ENCODE measurements at regions not wholly inside any gene's neighbourhood (a gene's known extent, or its start where the extent isn't known, plus 50 kb on each side); places are given as distances from the start of the nearest gene placed in this dataset.

DNA sequence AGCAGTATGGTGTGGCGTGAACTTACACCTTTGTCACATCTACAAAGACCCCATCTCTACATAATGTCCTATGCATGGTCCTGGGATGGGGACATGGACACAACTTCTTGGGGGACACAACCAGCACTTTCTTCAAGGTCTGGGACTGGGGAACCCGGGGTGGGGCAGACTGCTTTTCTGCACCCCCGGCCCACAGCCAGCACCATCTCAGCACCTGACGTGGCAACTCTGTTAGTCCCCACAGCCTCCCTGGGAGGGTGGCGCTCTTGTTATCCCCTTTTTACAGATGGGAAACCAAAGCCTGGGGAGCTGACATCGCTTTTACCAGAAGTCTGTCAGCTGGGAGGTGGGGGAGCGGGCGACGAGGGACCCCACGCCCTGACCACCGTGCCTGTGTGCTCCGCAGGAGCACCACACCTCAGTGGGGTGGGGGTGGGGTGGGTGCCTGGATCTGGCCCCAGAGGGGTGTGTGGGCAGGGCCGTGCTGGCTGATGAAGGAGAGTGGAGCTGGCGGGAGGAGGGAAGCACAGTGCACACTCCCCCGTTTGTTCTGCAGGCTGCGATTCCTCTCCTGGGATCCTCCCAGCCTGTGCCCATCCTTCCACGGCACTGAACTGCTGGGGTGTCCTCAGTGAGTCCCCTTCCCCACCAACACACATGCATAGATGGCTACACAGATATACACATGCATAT is 115.4 kb upstream of the GSE1 start:
- Histone ChIP-seq H3K27ac (no peak overlapping the region), H3K4me1 (peaks cover 2% of the 10 kb centered on the region), H3K9me3 (no peaks in the 10 kb centered on the region), H3K27me3 (no peaks in the 10 kb centered on the region), H3K4me3 (no peak overlapping the region), H3K36me3 (no peaks in the 10 kb centered on the region)
- TF ChIP-seq, protein P1, sequence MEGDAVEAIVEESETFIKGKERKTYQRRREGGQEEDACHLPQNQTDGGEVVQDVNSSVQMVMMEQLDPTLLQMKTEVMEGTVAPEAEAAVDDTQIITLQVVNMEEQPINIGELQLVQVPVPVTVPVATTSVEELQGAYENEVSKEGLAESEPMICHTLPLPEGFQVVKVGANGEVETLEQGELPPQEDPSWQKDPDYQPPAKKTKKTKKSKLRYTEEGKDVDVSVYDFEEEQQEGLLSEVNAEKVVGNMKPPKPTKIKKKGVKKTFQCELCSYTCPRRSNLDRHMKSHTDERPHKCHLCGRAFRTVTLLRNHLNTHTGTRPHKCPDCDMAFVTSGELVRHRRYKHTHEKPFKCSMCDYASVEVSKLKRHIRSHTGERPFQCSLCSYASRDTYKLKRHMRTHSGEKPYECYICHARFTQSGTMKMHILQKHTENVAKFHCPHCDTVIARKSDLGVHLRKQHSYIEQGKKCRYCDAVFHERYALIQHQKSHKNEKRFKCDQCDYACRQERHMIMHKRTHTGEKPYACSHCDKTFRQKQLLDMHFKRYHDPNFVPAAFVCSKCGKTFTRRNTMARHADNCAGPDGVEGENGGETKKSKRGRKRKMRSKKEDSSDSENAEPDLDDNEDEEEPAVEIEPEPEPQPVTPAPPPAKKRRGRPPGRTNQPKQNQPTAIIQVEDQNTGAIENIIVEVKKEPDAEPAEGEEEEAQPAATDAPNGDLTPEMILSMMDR (IDR thresholded peaks at IDR 0.05): no peak
- TF ChIP-seq POLR2A (IDR thresholded peaks at IDR 0.05) (no peak), POLR2AphosphoS5 (IDR thresholded peaks at IDR 0.05; ENCODE audit: insufficient read depth in 1 of 2, low read depth in 1 of 2) (no peak)
- intact Hi-C loops (cut with DNase I): no loop called here
- no peak for DNase-seq (ENCODE audit: extremely low spot score in 2 of 2)

DNA sequence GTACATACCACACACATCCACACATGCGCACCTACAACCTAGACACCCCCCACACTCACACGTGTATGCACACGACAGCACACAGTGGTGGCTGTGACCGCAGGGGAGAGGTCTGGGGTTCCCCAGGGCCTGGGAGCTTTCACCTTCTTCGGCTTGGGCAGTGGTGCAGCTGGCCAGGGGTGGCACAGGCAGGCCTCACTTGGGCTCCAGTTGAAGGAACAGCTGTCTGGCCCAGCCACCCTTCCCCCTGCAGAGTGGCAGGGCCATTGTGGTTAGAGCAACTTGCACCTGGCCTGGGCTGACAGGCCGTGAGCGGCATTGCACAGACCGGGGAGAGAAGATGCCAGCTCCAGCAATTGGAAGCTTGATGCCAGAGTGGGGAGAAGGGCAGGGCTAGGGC is 114.5 kb upstream of the GSE1 start:
- no peak for DNase-seq (ENCODE audit: extremely low spot score in 2 of 2)
- H3K27me3 ChIP-seq: no peaks in the 10 kb centered on the region
- intact Hi-C loops (cut with DNase I): no loop called here
- no peak overlapping the region for H3K4me3 ChIP-seq
- no peaks in the 10 kb centered on the region for H3K36me3 ChIP-seq
- no peaks in the 10 kb centered on the region for H3K4me1 ChIP-seq
- H3K27ac ChIP-seq: no peak overlapping the region
- no peaks in the 10 kb centered on the region for H3K9me3 ChIP-seq
- no peak for TF ChIP-seq POLR2AphosphoS5 (IDR thresholded peaks at IDR 0.05; ENCODE audit: insufficient read depth in 1 of 2, low read depth in 1 of 2)
- no peak for TF ChIP-seq POLR2A (IDR thresholded peaks at IDR 0.05)
- TF ChIP-seq, protein P1 (IDR thresholded peaks at IDR 0.05): no peak

DNA sequence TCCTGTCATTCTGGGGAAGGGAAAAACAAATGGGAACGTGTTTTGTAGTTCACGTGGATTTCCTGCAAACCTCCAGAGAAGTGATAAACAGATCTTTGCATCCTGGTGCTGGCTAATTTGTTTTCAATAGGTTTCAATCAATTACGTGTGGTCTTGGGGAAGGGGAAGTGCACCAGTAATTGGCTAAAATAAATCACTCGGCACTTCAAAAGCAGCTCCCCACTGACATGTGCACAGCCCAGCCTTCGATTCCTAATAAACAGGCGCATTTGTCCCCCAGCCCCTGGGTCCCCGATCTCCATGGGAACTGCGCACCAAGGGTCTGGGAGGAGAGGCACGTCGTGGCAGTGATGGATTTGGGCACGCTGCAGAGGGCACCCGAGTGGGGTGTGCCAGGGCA is 112.9 kb upstream of the GSE1 start:
- Histone ChIP-seq H3K36me3 (no peaks in the 10 kb centered on the region), H3K4me1 (no peaks in the 10 kb centered on the region), H3K9me3 (no peaks in the 10 kb centered on the region), H3K4me3 (no peak overlapping the region), H3K27ac (no peak overlapping the region), H3K27me3 (no peaks in the 10 kb centered on the region)
- no peak for DNase-seq (ENCODE audit: extremely low spot score in 2 of 2)
- intact Hi-C loops (cut with DNase I): no loop called here
- no peak for TF ChIP-seq POLR2A (IDR thresholded peaks at IDR 0.05)
- TF ChIP-seq, protein P1 (IDR thresholded peaks at IDR 0.05): no peak
- TF ChIP-seq POLR2AphosphoS5 (IDR thresholded peaks at IDR 0.05; ENCODE audit: insufficient read depth in 1 of 2, low read depth in 1 of 2): no peak

DNA sequence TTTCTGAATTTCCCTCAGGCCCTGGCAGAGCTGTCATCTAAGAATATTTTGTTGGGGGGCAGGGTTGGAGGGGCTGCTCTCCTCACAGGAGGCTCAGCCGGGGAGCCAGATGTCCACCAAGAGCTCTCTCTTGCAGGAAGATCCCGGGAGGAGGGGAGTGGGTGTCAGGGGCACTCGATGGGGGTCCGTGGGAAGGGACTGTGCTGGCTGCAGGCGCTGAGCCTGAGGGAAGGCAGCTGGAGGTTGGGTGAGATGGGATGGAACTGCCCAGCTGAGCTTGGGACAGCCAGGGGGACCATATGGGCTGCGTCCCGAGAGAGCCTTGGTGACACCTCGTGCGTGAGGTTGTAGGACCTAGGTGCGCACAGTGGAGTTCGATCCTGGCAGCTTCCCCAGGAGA is 111.2 kb upstream of the GSE1 start:
- TF ChIP-seq, protein P1 (IDR thresholded peaks at IDR 0.05): no peak
- TF ChIP-seq POLR2A (IDR thresholded peaks at IDR 0.05) (no peak), POLR2AphosphoS5 (IDR thresholded peaks at IDR 0.05; ENCODE audit: insufficient read depth in 1 of 2, low read depth in 1 of 2) (no peak)
- no peaks in the 10 kb centered on the region for H3K9me3 ChIP-seq
- intact Hi-C loops (cut with DNase I): no loop called here
- no peaks in the 10 kb centered on the region for H3K4me1 ChIP-seq
- H3K36me3 ChIP-seq: no peaks in the 10 kb centered on the region
- no peaks in the 10 kb centered on the region for H3K27me3 ChIP-seq
- H3K27ac ChIP-seq: no peak overlapping the region
- no peak overlapping the region for H3K4me3 ChIP-seq
- no peak for DNase-seq (ENCODE audit: extremely low spot score in 2 of 2)

DNA sequence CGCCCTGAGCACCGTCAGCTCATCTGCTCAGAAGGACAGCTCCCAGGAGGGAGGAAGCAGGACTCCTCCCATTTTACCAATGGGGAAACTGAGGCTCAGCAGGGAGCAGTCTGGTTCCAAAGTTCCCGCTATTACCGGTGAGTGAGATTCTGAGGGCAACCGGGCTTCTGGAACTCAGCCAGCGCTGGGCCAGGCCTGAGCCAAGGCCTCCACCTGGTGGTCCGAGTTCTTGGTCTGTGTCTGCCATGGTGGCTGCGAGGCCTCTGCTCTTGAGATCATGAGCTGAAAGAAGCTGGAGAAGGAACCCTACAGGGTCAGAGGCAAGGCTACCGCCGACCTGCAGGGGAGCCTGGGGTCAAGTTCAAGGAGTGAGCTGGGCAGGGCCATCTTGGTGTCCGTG is 110.8 kb upstream of the GSE1 start:
- H3K4me3 ChIP-seq: no peak overlapping the region
- no peak for DNase-seq (ENCODE audit: extremely low spot score in 2 of 2)
- no peaks in the 10 kb centered on the region for H3K4me1 ChIP-seq
- H3K36me3 ChIP-seq: no peaks in the 10 kb centered on the region
- H3K27me3 ChIP-seq: no peaks in the 10 kb centered on the region
- intact Hi-C loops (cut with DNase I): no loop called here
- no peaks in the 10 kb centered on the region for H3K9me3 ChIP-seq
- no peak for TF ChIP-seq POLR2AphosphoS5 (IDR thresholded peaks at IDR 0.05; ENCODE audit: insufficient read depth in 1 of 2, low read depth in 1 of 2)
- TF ChIP-seq, protein P1 (IDR thresholded peaks at IDR 0.05): no peak
- no peak for TF ChIP-seq POLR2A (IDR thresholded peaks at IDR 0.05)
- no peak overlapping the region for H3K27ac ChIP-seq

All from vagina (tissue), 2 donors.